Neural cell (in vitro differentiated cells): ENCODE measurements at regions not wholly inside any gene's neighbourhood (a gene's known extent, or its start where the extent isn't known, plus 50 kb on each side); places are given as distances from the start of the nearest gene placed in this dataset.

ENCODE experiments used
- H2AFZ ChIP-seq: fragments of 200-600, 300-800 bp; sonication (generic), shearing (Covaris generic); 2 replicates; pipeline ENCODE4 v1.6.0; 2014; ENCODE audit warnings: low read depth, mild to moderate bottlenecking, antibody characterized with exemption, low read length, moderate library complexity
- H3F3A ChIP-seq: fragments of 200-600 bp; shearing (Covaris generic); 2 replicates; pipeline ENCODE4 v1.6.1; 2016; ENCODE audit warnings: mild to moderate bottlenecking, moderate library complexity, mixed read lengths, antibody characterized with exemption, low read length; ENCODE audit not compliant: insufficient read depth, poor library complexity, severe bottlenecking
- H3K27ac ChIP-seq: fragments of 200-600, 300-800 bp; sonication (generic), shearing (Covaris generic); 2 replicates; pipeline ENCODE4 v1.5.1; 2014; ENCODE audit warnings: mild to moderate bottlenecking, low read length, moderate library complexity
- H3K27me3 ChIP-seq: fragments of 300-800, 200-600 bp; sonication (generic), shearing (Covaris generic); 2 replicates; pipeline ENCODE4 v1.6.0; 2014; ENCODE audit warnings: mild to moderate bottlenecking, low read depth, low read length, moderate library complexity; ENCODE audit not compliant: insufficient read depth
- H3K36me3 ChIP-seq: fragments of 300-800, 200-600 bp; sonication (generic), shearing (Covaris generic); 2 replicates; pipeline ENCODE4 v1.5.1; 2014; ENCODE audit warnings: mild to moderate bottlenecking, antibody characterized with exemption, low read length, moderate library complexity; ENCODE audit not compliant: insufficient read depth
- H3K4me2 ChIP-seq: fragments of 300-800, 200-600 bp; sonication (generic), shearing (Covaris generic); 2 replicates; pipeline ENCODE4 v1.6.0; 2014; ENCODE audit warnings: mild to moderate bottlenecking, low read length
- H3K4me3 ChIP-seq: fragments of 300-800, 200-600 bp; sonication (generic), shearing (Covaris generic); 2 replicates; pipeline ENCODE4 v1.5.1; 2014; ENCODE audit warnings: mild to moderate bottlenecking, low read length, moderate library complexity
- H3K79me2 ChIP-seq: fragments of 200-600 bp; shearing (Covaris generic); replicated peaks from 2 replicates; pipeline ENCODE4 v1.6.0; 2014; ENCODE audit warnings: mild to moderate bottlenecking, low read length, moderate library complexity; ENCODE audit not compliant: insufficient read depth
- H3K9ac ChIP-seq: fragments of 300-800, 200-600 bp; sonication (generic), shearing (Covaris generic); 2 replicates; pipeline ENCODE4 v1.6.1; 2016; ENCODE audit warnings: mild to moderate bottlenecking, low read length, mixed read lengths
- H3K9me2 ChIP-seq: fragments of 200-600 bp; shearing (Covaris generic); 2 replicates; pipeline ENCODE4 v1.6.1; 2016; ENCODE audit warnings: mild to moderate bottlenecking, low read length, mixed read lengths; ENCODE audit not compliant: insufficient read depth
- H3K9me3 ChIP-seq: fragments of 200-600, 300-800 bp; sonication (generic), shearing (Covaris generic); 2 replicates; pipeline ENCODE4 v1.6.1; 2016; ENCODE audit warnings: mild to moderate bottlenecking, mixed run types, low read length, moderate library complexity, mixed read lengths
- H4K20me1 ChIP-seq: fragments of 200-600 bp; shearing (Covaris generic); 2 replicates; pipeline ENCODE4 v1.6.1; 2016; ENCODE audit warnings: mild to moderate bottlenecking, mixed run types; ENCODE audit not compliant: insufficient read depth
- CTCF ChIP-seq: fragments of 450-650 bp; IDR thresholded peaks from 2 replicates; pipeline ENCODE4 v1.5.1; 2014; ENCODE audit warnings: antibody characterized with exemption, mild to moderate bottlenecking, moderate library complexity; ENCODE audit not compliant: poor library complexity, severe bottlenecking
- EP300 ChIP-seq: fragments of 450-650 bp; conservative IDR thresholded peaks from 2 replicates; pipeline ENCODE4 v1.6.1; 2014; ENCODE audit warnings: antibody characterized with exemption, mild to moderate bottlenecking, moderate library complexity; ENCODE audit not compliant: poor library complexity, severe bottlenecking
- EZH2 ChIP-seq: fragments of 200-600, 300-800 bp; shearing (Covaris generic), sonication (generic); IDR thresholded peaks from 2 replicates; pipeline ENCODE4 v1.6.1; 2014; ENCODE audit warnings: antibody characterized with exemption, low read length, borderline replicate concordance, mild to moderate bottlenecking; ENCODE audit not compliant: insufficient read depth, poor library complexity, severe bottlenecking
- POLR2AphosphoS5 ChIP-seq: IDR thresholded peaks from 2 replicates; pipeline ENCODE4 v1.6.1; 2012
- REST ChIP-seq: IDR thresholded peaks from 2 replicates; pipeline ENCODE4 v1.6.1; 2012; ENCODE audit warnings: borderline replicate concordance
- TAF1 ChIP-seq: IDR thresholded peaks from 2 replicates; pipeline ENCODE4 v1.6.1; 2012; ENCODE audit warnings: low read depth

- no peak overlapping the region for H2AFZ ChIP-seq
- H3K27me3 ChIP-seq, result no peaks in the 10 kb centered on the region
- no peak overlapping the region for H3K4me3 ChIP-seq
- H3F3A ChIP-seq, result no peaks in the 10 kb centered on the region
- no peak overlapping the region for H3K27ac ChIP-seq
- no peak for TF ChIP-seq REST
- TF ChIP-seq TAF1, result no peak
- no peak for TF ChIP-seq EZH2
- no peaks in the 10 kb centered on the region for H3K36me3 ChIP-seq
- H3K9me3 ChIP-seq, result no peaks in the 10 kb centered on the region
- no peak overlapping the region for H3K4me2 ChIP-seq
- no peaks in the 10 kb centered on the region for H4K20me1 ChIP-seq
- H3K9ac ChIP-seq, result no peak overlapping the region
- no peaks in the 10 kb centered on the region for H3K9me2 ChIP-seq
- H3K79me2 ChIP-seq, result no peaks in the 10 kb centered on the region
Observed at GRCh38 chr3:31289584-31289983, 243.1 kb upstream of the STT3B start.

GRCh38 chr3:31290046-31290445, 242.7 kb upstream of the STT3B start:
- Histone ChIP-seq H3K79me2 (no peaks in the 10 kb centered on the region), H3K9me3 (no peaks in the 10 kb centered on the region), H3K9ac (no peak overlapping the region), H2AFZ (no peak overlapping the region), H3F3A (no peaks in the 10 kb centered on the region), H3K4me3 (no peak overlapping the region), H3K27me3 (no peaks in the 10 kb centered on the region), H4K20me1 (no peaks in the 10 kb centered on the region), H3K36me3 (no peaks in the 10 kb centered on the region), H3K27ac (no peak overlapping the region), H3K4me2 (no peak overlapping the region), H3K9me2 (no peaks in the 10 kb centered on the region)
- no peak for TF ChIP-seq CTCF
- TF ChIP-seq POLR2AphosphoS5, result no peak
- TF ChIP-seq EZH2, result no peak

GRCh38 chr3:31291818-31292217, 240.9 kb upstream of the STT3B start:
- no peak for TF ChIP-seq EP300
- H3K79me2 ChIP-seq, result no peaks in the 10 kb centered on the region
- no peak overlapping the region for H3K4me2 ChIP-seq
- no peaks in the 10 kb centered on the region for H3K9me3 ChIP-seq
- H3K27ac ChIP-seq, result no peak overlapping the region
- H3K36me3 ChIP-seq, result no peaks in the 10 kb centered on the region
- H3K4me3 ChIP-seq, result no peak overlapping the region
- H3K9me2 ChIP-seq, result no peaks in the 10 kb centered on the region
- H3K27me3 ChIP-seq, result no peaks in the 10 kb centered on the region
- H4K20me1 ChIP-seq, result no peaks in the 10 kb centered on the region
- no peak overlapping the region for H3K9ac ChIP-seq
- no peak overlapping the region for H2AFZ ChIP-seq
- H3F3A ChIP-seq, result no peaks in the 10 kb centered on the region
